ENCODE measurements at regions not wholly inside any gene's neighbourhood (a gene's known extent, or its start where the extent isn't known, plus 50 kb on each side); places are given as distances from the start of the nearest gene placed in this dataset.

DNA sequence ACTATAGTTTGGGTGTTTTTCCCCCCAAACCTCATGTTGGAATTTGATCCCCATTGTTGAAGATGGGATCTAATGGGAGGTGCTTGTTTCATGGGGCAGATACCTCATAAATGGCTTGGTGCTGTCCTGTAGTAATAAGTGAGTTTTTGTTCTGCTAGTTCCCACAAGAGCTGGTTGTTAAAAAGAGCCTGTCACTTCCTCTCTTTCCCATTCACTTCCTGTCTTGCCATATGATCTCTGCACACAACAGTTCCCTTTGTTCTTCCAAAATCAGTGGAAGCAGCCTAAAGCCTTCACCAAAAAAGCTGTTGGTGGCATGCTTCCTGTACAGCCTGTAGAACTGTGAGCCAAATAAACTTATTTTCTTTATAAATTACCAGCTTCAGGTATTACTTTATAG is 768.2 kb upstream of the VRK2 start:
- no peak for DNase-seq (ENCODE audit: low read depth in 2 of 3, low spot score in 1 of 3)

DNA sequence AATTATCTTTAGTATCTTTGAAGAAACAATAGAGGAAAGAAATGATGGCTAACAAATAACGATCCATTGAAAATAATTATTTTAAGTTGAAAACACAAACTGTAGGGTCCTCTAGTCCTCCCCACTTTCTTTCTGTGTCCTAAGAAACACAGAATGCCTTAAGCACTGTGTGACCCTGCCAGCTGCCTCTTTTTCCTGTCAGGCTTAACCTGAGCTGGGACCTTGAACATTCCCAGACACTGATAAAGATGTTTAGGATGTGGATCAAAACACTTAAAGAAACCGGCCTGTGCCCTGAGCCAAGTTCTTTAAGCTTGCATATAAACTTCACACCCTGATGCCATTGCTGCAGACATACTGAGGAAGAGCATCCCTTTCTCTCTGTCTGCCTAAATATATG is 755.4 kb upstream of the VRK2 start:
- DNase-seq (ENCODE audit: low read depth in 2 of 3, low spot score in 1 of 3) = no peak

DNA sequence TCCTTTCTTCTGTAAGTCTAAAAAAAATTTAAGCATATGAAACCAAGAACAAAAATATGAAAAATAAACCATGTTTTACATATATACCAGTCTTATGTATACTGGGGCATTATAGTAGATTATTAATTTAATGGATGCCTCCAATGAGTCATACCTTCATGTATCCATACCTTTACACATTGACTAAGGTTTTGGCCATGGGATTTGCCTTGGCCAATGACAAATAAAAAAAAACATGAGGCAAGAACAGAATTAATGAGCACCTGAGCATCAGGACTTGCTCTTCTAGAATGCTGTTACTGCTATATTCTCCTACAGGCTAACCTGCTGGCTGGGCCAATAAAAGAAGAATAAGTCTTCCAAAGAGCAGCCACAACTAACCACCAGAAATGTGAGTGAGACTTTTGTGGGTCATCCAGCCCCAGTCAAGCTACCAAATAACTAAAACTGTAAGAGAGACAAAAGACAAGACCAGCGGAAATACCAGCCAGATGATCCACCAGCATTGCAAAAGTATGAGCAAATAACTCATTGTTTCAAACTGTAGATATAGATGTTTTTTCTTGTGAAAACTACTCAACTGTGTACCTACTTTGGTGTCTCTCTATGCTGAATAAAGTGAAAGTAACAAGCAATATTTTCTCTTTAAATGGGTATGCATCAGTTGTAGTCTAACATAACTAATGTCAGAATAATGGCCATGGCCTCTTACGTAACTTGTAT is 749.6 kb upstream of the VRK2 start:
- DNase-seq (ENCODE audit: low read depth in 2 of 3, low spot score in 1 of 3) = no peak

DNA sequence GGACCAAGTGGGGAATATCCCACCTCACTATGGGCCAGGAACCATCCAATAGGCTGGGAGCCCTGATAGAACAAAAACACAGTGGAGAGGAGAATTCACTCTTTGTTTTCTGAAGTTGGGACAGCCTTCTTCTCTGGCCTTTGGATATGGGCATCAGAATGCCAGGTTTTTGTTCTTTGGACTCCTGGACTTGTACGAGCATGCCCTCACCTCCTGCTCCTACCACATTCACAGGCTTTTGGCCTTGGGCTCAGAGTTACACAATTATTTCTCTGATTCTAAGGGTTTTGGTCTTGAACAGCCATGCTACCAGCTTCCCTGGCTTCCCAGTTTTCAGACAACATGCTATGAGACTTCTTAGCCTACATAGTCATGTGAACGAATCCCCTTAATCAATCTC is 732.9 kb upstream of the VRK2 start:
- no peak for DNase-seq (ENCODE audit: low read depth in 2 of 3, low spot score in 1 of 3)

DNA sequence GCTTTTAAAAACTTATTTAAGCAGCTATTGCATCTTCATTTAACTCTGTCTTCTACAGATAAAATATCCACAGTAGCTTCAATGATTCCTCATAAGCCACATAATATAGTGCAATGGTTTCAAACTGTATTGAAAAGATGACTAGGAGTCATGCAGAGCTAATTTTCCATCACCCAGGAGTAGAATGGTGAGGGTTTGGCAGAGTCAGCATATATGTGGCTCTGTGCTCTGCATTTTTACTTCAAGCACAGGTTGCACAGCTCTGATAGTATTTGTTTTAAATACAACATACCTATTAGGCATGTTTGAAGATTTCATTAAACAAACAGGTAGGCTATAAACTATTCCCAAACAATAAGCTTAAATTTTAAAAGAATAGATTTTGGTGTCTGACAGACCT is 731.9 kb upstream of the VRK2 start:
- no peak for DNase-seq (ENCODE audit: low read depth in 2 of 3, low spot score in 1 of 3)

DNA sequence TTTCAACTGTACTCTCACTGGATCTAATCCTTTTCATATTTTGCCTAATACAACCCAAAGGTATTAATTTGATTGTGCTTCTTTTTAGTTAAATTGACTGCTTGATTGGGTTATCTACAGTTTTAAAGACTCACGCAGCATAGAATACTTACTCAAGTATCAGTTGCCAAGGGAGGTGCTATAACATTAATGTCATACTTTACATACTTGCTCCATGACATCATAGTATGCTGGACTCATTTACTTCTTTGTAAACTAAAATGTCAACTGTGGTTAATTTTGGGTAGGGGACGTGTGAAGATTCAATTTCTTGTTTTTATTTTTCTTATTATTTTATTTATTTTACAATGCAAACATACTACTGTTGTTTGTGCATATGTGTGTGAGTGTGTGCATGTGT is 716.2 kb upstream of the VRK2 start:
- no peak for DNase-seq (ENCODE audit: low read depth in 2 of 3, low spot score in 1 of 3)

DNA sequence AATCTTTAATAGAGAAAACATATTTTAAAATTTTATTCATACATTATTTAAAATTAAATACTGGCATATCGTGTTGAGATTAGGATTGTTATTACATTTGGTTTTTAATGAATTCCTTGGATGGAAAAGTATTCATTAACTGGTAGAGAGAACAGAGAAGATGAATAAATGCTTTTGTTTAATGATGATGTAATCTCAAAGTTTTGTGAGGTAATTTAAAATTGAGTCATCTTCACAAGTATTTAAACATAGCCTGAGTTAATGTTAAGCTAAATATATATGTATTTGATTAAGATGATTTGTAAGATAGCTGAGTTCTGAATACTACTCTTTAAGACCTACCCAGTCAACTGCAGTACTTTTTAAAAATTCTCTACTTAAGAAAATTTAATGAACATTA is 713.4 kb upstream of the VRK2 start:
- no peak for DNase-seq (ENCODE audit: low read depth in 2 of 3, low spot score in 1 of 3)

DNA sequence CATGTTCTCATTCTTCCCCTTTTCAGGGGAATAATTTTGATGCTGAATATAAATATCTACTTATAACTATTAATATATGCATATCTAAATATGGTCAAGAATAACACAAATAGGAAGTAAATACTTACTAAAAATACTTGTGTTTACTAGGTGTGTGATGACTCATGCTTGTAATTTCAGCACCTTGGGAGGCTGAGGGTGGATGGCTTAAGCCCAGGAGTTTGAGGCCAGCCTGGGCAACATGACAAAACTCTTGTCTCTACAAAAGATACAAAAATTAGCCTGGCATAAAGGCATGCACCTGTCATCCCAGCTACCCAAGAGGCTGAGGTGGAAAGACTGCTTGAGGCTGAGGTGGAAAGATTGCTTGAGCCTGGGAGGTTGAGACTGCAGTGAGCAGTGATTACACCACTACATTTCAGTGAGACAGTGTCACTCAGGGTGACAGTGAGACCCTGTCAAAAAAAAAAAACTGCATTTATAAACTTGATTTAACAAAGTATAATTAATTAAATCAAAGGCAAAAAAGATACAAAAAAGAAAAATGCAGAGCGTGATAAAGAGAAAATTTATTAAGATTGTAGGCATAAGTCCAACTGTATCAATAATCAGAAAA is 703.1 kb upstream of the VRK2 start:
- DNase-seq (ENCODE audit: low read depth in 2 of 3, low spot score in 1 of 3) = no peak

DNA sequence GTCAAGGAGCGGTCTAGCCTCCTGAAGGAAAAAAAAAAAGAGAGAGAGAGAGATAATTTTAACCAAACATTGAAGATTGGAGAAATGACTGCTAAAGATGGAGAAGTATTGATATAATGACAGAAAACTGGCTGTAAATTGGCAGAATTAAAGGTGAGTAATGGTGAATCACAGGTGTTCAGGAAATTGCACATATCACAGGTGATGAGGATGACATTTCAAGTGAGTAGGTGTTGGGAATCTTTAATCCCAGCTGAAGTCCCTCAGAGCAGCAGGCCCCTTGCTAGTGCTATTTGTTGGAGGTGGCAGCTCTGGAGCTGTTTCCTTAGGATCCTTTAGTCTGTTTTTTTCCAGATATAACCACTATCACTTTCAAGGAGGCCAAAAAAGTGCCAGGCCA is 678.4 kb upstream of the VRK2 start:
- no peak for DNase-seq (ENCODE audit: low read depth in 2 of 3, low spot score in 1 of 3)

DNA sequence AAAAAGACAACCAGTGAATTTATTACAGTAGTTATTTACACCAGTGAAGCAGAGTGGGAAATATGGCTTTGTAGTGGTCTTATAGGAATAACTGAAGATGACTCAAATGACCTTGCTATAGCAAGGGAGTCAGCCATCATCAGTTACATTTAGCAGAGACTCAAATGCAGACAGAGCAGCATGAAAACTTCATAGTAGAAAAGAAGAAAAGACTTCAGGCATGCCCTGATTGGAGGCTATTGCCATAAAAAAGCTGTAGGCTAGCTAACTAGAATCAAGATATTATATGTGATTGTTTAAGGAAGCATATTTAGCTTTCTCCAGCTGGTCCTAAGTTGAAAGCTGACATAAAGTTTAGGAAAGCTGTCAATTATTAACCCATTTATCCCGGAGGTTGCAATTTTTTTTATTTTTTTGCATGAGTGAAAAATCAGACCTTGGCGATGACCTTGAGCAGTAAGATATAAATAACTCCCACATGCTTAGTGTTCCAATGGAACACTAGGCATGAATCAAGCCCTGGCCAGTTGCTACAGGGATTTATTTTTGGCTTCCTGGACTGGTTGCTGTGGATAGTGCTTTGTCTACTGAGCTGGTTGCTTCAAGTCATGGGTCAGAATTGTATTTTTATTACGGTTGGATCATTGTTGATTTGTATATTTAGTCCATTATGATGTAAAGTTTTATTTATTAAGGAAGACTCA is 675.6 kb upstream of the VRK2 start:
- DNase-seq (ENCODE audit: low read depth in 2 of 3, low spot score in 1 of 3) = no peak

DNA sequence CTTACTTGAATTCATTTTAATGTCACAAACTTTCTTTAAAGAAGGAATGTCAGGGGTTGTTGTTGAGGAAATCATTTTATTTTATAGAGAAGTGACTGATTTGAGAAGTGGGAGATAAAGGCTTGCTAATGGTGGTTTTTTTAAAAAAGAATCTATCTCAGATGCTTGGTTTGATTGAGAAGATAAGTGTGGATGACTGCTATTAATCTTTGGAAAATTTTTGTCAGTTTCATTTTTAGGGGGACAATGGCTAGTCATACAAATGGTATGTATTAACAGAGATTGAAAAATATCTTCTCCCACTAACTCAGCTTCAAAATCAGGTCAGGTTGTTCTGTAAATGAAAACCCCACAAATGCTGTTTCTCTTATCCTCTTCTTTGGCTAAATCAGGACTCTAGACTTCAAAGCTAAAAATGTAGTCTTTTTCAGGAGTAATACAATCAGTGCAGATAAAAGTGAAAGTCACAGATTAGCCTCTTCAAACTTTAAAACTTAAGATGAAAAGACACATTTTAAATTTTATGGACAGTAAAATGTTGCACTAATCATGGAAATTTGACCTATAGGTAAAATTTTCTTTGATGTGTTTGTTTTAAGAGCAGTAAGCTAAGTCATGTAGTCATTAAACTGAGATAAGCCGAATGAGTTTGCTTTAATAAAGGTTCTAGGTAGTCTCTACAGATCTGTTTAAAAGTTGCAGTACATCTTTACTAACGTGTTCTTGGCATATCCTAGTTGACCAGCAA is 674.2 kb upstream of the VRK2 start:
- DNase-seq (ENCODE audit: low read depth in 2 of 3, low spot score in 1 of 3) = no peak

DNA sequence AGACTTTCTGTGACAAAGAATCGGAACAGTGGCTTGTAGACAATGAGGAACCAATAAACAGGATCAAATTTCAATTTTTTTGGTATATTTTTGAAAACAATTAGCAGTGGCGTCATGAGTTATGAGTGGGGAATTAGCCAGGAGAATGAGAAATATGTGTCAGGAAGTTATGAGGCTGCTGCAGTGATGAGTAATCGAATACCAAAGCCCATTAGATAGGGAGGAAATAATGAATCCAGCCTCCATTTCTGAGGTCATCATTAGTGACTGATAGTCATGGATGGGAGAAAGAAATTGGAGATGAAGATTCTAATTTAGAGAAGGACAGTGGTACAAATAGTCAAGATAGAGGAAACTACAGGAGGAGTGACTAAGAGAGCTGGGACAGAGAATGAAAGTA is 673.1 kb upstream of the VRK2 start:
- DNase-seq (ENCODE audit: low read depth in 2 of 3, low spot score in 1 of 3) = no peak

DNA sequence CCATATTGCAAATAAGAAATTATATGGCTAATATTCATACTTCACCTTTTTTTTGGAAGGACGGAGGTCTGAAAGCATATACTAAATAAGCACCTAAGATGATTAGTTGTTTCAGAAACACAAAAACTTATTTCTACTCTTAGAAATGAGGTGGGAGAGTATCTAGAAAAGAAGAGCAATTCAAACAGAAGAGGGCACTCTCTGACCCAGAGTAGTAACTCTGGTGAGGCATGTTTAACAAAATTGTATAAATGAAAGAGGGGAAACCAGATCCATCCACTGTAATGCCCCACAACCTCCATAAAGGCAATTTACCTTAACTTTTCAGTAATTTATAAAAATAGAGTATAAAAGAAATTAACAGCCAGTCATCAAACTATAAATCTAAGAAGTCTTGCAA is 669.6 kb upstream of the VRK2 start:
- DNase-seq (ENCODE audit: low read depth in 2 of 3, low spot score in 1 of 3) = no peak

DNA sequence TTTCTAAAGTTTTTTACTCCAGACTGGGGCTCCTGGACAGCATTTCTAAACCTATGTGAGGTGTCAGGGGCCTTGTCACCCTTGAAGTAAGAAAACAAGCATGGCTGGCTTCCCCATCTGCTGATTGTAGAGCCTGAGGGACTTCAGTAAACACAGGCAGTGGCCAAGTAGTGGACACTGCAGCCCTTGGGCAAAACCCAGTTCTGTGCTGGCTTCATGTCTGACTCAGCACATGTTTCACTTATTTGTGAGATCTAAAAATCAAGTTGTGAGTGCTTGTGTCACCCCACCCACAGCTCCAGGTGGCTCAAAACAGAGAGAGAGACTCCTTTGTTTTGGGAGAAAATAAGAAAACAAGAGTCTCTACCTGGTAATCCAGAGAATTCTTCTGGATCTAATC is 660.3 kb upstream of the VRK2 start:
- no peak for DNase-seq (ENCODE audit: low read depth in 2 of 3, low spot score in 1 of 3)

DNA sequence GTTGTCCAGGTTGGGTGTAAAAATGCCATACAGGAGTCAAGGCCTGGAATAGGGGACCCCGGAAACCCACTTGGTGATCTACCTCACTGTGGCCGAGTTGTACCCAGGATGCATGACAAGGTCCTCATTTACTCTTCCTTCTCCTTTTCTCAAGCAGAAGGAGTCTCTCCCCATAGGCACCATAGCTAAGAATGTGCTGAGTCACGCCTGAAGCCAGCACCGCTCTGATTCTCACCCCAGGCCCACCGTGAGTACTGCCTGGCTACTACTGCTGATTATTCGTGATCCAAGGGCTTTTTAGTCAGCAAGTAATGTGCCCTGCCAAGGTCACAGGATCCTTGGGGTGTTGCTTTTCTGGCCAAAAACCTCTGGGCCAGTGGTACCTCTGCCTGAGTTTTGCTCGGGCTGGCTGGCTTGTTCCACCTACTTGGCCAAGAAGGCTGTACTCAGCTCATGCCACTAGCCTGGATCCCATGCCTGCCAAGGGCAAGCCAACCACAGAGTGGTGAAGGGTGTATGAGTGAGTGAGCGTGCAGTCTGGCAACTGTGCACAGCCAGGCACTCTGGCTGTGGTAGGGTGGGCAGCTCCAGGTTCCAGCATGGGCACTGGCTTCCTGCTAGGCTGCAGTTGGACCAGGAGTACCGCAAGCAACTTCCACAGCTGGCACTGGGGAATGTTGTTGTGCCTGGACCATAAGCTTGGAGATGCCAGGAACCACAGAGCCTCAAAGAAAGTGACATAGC is 650.1 kb upstream of the VRK2 start:
- DNase-seq (ENCODE audit: low read depth in 2 of 3, low spot score in 1 of 3) = no peak

DNA sequence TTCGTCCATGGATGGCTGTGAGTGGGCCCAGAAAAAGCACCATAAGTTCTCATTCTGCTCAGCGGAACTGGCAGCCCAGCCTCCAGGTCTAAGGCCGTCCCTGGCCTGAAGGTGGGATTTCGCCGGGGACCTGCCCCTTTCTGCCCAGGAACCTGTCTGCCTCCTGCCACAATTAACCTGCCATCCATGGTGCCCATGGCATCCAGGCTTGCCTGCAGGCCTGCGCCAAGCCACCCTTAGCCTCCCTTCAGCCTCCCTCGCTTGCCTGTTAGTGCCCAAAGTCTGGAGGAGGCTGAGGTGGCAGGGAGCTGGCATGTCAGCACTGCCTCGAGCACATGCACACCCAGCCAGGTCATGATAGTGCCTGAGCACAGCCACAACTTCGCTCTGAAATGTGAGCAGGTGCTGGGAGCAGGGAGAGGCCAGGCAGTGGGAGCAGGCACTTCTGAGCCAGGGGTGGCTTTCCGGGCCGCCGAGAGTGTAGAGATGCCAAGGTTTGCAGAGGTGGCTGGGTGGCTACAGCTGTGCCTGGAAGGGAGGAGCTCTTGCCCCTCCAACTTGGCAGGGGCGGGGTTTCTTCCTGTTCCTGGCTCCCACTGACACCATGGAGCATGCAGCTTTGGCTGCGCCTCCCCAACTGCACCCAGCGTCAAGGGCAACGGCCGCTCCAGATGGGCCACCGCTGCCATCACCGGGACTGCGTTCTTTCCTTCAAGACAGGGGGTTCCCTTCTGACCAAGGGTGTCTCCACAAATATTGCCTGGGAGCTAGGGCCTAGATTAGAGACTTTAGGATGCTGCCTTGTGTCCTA is 648.9 kb upstream of the VRK2 start:
- no peak for DNase-seq (ENCODE audit: low read depth in 2 of 3, low spot score in 1 of 3)

DNA sequence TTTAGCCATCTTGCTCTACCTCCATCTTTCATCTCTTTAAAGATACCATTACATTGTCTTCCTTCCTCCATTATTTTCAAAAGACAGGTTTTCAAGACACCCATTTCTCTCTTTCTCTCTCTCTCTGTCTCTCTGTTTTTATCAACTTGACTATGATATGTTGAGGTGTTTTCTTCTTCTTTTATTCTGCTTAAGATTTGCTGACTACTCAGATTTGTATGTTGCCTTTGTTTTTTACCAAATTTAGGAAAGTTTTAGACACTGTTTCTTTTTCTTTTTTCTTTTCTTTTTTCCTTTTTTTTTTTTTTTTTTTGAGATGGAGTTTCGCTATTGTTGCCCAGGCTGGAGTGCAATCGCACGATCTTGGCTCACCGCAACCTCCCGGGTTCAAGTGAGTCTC is 647.5 kb upstream of the VRK2 start:
- DNase-seq (ENCODE audit: low read depth in 2 of 3, low spot score in 1 of 3) = no peak

DNA sequence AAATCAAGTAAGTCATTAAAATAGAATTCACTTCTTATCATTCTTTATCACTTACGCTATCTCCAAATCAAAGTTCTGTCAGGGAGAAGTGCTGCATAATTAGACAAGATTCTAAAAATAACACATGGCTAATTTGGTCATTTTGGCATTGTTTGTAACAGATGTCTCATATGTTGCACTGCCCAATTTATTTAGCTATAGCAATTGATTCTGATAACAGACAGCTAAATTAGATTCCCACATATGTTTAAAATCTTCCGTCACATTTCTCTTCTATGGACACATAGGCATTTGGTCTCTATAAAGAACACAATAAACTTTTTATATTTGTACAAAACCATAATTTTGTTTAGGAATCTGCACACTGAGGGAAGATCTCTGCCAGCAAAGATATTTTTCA is 644.5 kb upstream of the VRK2 start:
- DNase-seq (ENCODE audit: low read depth in 2 of 3, low spot score in 1 of 3) = no peak

DNA sequence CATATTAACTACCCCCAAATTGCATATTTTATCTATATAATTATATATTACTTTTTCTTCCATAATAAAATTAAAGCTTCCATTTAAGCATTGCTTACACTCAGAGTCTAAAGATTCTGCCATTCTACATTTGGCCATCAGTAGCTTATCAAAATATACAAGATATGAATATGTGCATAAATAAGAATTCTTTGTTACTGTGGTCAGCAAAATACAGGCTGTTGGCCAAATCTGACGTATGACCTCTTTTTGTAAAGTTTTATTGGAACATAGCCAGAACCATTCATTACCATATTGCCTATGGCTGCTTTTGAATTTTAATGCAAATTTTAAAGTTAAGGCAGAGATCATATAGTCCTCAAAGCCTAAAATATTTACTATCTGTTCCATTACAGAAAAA is 643.9 kb upstream of the VRK2 start:
- DNase-seq (ENCODE audit: low read depth in 2 of 3, low spot score in 1 of 3) = no peak

DNA sequence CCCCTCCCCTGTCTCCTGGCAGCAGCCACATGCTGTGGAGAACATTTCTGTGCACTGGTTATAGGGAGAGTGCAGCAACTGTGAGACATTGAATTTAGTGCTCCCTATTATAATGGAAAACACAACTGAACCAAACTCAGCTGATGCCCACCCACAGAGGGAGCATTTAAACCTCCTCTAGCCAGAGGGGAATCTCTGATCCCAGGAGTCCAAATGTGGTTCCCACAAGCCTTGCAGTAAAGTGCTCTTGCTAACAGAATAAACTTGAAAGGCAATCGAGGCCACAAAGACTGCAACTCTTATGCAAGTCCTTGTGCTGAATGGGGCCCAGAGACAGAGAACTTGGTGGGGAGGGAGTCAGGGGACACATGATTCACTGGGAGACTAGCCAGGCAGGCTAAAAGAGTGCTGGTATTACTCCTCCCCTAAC is 638.8 kb upstream of the VRK2 start:
- no peak for DNase-seq (ENCODE audit: low read depth in 2 of 3, low spot score in 1 of 3)
